ENCODE measurements at regions not wholly inside any gene's neighbourhood (a gene's known extent, or its start where the extent isn't known, plus 50 kb on each side); places are given as distances from the start of the nearest gene placed in this dataset.

DNA sequence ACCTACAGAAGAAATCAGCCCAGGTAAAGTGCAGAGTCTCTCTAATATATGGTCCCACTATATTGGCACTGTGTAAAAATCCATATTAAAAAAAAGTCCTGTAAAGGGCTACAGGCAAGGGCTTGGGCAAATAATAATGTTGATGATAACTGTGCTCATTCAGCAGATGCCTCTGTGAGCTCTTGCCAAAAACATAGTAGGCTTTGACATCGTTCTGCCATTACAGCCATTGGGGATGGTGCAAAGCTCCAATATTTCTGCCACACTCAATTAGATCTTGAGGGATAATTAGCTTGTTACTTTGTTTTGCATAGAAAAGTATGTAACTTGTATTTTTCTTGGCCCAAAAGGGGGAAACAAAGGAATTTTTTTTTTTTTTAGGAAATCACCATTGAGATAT, 645.5 kb upstream of the FAM241A start:
- DNase-seq (ENCODE audit: low read depth) = no peak

DNA sequence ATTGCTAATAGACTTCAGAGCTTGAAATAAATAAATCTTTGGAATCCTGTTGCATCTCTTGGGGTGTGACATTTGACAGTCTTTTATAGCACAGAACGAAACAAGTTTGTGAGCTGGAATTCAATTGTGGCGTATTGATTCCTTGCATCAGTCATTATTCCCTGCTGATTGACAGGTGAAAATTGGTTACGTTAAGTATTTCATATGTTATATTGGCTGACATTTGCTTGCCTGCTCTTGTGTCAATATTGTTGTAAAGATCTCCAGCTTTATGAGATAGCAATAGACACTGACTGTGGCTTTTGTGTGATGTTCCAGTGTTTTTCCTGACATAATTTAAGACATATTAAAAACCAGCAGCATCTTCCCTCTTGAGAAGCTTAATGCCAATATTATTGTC, 644.4 kb upstream of the FAM241A start:
- DNase-seq (ENCODE audit: low read depth) = no peak

DNA sequence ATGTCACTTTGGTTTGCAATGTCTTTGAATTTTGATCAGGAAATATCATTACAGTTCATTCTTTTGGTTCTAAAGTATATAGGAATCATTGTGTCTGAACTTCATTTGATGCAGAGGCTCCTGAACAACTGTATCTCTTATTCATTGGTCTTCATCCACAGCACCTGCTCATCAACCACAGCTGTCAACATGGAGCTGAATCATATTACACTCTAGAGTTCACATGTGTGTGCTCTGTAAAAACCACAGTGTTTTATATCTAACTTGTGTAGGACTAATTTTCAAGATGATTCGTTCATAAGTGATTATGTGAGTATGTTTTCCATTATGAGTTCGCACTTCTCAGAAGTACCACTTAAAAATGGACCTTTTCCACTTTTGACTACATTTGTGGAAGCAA, 643.3 kb upstream of the FAM241A start:
- no peak for DNase-seq (ENCODE audit: low read depth)

DNA sequence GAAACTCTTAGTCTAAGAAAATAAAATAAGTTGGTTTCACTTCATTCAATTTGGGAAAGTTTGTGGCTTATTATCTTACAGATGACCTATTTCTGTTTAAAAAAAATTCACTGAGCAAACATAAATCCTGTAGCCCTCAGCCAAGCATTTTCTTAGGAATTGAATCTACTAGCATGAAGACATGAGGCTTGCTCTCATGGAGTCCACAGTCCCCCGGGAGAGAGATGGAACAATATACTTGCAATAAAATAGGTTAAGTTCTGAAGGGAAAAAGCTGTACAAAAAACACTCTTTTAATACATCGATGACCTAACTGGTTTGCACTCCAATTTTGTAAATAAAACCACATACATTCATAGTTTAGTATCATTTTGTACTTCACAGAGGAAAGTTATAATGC, 642.6 kb upstream of the FAM241A start:
- DNase-seq (ENCODE audit: low read depth) = no peak

DNA sequence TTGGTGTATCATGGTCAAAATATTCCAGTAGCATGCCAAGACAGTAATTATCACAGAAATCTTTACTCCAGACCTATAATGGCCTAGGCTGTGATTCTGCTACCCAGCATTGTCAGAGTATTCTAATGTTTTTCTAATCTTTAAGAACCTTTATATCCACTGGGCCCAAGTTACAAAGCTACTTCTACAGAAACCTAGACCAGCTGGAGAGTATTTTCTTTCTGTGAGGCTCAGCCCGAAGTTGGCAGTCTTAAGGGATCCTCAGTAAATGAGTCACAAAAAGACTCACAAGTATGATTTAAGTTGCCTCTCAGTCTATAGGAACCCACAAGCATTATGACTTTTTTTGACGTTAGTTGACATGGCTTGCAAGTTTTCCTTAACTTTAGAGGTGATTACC, 638.5 kb upstream of the FAM241A start:
- DNase-seq (ENCODE audit: low read depth) = peak; percentile 71

DNA sequence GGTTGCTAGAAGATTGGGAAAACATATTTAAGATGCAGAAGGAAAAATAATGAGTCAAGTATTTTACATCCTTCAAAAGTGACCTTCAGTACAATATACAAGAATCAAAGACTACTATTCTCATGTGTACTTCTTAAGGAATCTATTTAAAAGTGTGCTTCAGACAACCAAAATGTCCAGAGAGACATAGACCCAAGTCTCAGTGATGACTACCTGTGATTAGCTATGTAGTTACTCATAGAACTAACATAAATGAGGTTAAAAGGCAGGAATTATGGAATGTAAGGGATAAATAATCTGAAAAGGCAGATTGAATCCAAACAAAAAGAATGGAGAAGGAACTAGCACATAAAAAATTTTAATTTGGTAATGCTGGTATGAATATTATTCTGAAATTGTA, 634.7 kb upstream of the FAM241A start:
- DNase-seq (ENCODE audit: low read depth) = peak; percentile 81

DNA sequence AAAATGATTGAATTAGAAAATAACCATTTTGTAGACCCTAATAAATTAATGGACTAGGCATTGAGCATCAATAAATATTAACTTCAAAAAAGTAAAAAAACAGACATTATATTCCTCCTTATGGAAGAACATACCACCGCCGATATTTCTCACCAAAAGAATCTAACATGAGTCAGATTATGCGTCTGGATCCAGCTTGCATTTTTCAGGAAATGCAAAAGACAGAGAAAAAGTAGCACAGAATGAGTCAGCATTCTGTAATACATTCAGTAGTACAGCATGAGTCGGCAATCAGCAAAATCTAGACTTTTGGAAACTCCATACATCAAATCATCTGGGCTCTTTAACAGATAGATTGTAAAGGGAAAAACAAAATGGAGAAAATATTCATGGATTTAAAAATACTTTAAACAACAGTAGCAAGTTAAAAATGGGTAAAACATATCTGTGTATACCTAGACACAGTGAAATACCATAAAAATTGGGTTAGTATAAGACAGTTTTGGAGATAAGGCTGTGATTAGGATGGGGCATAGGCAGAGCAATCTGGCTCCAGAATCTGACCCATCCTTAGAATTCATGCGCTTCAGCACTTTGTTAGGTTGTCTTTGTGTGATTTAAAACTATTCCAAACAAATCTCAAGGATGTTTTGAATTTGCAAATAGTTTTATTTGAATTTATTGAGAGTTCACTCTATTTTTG, 633.0 kb upstream of the FAM241A start:
- peak; percentile 95 for DNase-seq (ENCODE audit: low read depth)

DNA sequence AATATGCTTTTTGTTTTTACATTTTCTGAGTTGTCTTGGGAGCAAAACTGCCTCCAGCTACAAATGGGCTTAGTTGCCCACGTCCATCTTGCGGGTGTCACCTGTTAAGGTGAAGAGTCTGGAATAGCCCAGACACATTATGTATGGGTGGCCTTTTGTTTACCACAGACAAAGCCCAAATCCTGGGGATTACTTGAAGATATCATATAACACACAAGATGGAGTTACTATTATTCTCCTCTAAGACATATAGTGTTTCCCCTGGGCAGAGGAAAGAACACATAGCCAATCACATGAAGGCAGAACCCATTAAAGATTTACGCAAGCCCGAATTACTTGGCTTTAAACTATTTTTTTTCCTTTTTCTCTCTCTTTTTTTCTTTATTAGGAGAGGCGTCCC, 625.6 kb upstream of the FAM241A start:
- DNase-seq (ENCODE audit: low read depth) = no peak

DNA sequence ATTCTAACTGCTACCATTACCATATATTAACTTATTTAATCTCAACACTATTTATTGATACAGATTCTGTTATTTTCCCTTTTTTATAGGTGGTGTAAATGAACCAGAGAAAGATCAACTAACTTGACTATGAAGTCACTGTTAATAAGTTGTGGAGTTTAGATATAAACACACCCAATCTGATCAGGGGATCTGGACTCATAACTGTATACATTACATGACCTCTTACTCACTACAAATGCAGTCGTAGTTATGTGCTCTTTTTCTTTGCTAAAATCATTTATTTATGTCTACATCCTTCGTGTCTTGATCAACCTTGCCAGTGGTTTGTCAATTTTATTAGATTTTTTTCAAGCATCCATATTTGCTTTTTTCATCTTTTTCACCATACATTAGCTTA, 614.8 kb upstream of the FAM241A start:
- peak; percentile 62 for DNase-seq (ENCODE audit: low read depth)

DNA sequence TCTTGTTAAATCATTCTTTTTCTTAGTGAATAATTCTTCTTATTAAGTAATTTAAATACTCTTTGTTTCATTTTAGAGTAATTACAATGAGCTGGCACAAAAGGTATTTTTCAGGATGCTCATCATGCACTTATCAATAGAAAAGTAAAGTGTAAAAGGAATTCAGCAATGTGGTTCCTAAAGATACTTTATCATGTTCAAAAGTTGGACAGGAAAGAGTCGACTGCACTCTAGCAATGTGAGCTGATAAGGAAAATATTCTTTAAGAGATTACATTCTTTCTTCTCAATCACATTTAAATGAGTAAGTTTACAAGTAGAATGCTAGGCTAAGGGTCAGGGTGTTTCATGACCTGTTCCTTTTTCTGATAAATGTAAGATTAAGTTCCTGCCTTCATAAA, 609.5 kb upstream of the FAM241A start:
- no peak for DNase-seq (ENCODE audit: low read depth)

DNA sequence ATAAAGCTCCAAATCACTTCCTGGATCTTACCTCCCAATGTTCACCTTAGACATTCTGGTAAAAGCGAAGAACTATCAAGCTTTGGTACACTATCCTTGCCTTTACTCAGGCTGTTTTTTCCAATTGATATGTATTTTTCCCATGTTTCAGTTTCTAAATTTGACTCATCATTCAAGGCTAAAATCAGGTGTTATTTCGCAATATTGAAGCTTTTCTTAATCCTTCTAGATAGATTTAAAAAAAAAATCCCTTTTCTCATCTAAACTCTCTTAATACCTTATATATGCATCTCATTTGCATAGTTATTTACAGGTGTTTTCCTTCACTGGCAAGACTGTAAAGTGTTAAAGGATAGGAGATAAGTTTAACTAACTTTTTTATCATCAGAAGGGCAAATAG, 608.1 kb upstream of the FAM241A start:
- no peak for DNase-seq (ENCODE audit: low read depth)

DNA sequence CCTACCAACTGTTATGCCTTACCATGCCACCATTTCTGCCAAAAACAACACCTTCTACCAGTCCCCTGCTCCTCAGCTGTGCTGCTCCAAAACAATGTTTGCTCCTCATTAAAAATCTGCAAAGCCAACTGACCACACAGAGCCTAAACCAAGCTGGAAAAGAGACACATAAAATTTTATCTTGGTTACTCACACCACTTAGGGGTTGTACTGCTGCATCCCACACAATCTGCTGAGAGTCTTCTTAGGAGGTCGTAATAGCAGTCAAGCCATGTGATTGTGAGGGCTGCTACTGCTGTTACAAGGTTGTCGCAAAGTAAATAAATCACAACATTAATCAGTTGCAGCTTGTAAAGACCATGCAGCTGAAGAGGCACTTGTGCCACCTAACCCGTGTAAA, 607.4 kb upstream of the FAM241A start:
- peak; percentile 4 for DNase-seq (ENCODE audit: low read depth)

DNA sequence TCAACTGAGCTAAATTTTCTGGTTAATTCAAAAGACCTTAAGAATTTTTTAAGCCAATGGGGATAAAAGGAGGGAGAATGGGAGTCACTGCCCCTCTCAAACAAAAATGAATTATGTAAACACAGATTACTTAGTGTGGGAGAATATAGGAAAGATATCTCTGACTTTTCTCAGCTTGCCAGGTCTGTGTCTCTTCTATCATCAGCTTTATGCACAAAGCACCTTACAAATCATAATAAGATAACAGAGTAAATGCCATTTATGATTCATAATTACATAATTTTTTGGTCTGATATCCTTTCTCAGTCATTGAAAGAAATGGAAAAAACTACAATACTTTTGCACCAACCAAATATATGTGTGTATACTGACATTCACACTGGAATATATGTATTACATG, 604.6 kb upstream of the FAM241A start:
- no peak for DNase-seq (ENCODE audit: low read depth)

DNA sequence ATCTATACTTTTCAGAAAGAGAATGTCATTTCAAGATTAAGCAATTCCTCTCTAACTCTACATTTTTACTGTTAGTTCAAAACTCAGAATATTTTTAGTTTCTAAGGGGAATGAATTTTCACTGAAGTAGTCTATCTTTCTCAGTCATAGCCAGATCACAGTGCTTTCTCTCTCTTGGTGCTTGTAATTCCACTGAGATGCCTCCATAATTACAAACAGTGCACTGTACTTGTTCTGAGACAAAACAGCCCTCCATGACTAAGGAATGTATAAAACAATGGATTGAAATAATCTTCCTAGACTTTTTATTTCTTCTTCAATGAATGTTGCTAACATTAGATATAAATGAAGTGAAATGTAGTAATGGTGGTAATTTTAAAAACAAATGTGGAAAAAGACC, 603.2 kb upstream of the FAM241A start:
- no peak for DNase-seq (ENCODE audit: low read depth)

DNA sequence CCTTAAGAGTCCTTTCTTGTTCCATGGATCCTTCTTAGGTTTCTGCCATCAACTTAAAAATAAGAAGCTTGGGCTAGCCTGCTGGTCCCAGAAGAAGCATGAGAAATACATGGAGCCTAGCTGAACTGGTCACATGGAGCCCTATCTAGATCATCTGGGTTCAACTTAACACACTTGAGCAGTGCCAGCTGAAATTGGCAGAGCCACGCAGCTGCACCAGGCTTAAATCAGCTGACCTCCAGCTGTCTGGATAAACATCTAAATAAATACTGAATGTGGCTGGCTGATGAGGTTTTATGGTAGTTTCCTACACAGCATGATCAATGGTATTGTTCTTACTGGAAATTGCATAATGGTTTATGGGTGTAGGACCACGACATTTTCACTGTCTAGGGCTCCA, 598.4 kb upstream of the FAM241A start:
- no peak for DNase-seq (ENCODE audit: low read depth)

DNA sequence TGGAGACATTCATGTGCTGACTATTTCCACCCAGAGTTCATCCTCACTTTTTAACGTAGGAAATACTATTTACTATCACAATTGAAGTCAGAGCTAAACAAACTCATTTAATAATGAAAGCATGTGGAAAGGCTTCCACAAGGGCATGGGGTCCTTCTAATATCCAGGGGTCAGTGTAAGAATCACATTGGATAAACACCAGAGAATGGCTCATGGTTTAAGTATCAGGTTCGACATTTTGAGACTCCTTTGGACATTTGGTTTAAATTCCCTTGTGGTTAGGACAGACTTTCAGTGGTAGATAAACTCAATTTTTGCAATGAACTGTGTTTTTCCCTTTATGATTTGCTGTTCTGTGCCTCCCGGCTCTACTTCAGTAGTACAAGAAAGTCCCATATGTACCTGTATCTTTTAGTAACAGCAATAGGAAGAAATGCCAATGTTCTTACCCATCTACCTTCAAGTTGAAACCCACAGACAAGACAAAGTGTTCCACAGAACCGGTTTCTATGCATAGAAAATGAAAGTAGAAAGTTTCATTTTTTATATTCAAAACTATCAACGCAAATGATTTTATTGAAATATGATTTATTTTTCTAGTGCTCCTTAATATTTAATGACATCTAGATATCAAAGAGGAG, 589.0 kb upstream of the FAM241A start:
- peak; percentile 14 for DNase-seq (ENCODE audit: low read depth)

DNA sequence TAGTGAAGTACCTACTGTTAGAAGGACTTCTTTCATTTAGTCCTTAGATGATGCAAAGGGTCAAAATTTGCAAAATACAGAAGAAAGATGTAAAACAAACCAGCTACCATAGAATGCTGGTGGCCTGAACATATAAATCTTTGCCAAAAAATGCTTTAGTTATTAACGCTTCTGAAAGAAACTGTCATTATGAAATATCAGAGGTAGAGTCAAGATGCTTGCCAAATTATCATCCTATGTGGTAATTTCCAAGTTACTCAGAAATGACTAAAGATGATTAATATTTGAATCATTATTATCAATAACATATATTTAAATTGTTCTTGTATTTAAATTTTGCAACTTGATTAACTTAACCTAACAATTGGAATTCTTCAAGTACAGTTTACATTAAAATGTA, 588.4 kb upstream of the FAM241A start:
- peak; percentile 57 for DNase-seq (ENCODE audit: low read depth)

DNA sequence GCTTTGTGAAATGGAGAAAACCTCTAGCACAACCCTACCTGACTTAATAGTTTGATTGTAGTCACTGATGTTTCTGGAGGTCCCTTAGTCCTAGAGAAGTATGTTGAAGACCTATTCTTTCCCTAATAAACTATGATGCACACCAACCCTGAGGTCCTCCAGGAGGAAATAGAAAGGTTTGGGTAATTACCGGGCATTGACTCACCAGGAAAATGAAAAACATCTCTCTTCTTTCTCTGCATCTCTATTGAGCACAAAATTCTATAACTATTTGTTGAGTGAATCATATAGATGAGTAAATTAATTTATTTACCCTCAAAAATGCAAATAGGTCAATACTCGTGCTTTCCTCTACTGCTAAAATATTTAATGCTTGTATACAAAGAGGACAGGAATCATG, 582.4 kb upstream of the FAM241A start:
- DNase-seq (ENCODE audit: low read depth) = peak; percentile 89

DNA sequence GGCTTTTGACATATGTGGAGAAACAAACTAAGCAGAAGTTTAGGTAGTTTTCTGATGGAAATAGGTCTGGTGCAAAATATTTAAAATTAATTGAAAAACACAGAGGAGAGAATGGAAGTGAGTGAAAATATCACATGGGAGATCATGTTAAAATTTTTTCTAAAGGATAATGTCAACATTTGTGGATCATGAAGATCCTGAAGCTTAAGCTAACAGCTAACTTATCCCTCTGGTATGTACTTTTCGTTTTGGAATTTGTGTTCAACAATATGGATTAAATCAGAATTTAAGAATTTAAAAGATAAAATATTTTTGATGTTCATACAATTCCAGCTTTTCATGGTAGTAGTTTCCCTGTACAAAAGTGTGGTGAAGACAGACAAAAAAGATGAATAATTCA, 572.8 kb upstream of the FAM241A start:
- DNase-seq (ENCODE audit: low read depth) = no peak

DNA sequence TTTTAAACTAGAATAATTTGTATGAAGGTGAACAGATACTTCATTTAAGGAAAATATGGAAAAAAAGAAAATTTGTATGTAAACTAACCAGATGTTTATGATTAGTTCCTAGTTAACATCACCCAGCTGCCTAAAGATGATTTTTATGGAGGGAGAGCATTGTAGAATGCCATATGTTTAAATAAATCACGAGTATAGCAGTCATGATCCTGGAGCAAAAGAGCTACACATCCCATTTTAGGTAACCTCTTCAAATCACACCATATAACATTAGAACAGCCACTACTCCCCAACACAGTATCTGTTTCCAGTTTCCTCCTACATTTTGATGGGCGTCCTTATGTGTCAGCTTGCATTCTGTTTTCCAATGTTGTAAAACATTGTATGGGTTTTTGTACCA, 571.9 kb upstream of the FAM241A start:
- DNase-seq (ENCODE audit: low read depth) = no peak

DNA sequence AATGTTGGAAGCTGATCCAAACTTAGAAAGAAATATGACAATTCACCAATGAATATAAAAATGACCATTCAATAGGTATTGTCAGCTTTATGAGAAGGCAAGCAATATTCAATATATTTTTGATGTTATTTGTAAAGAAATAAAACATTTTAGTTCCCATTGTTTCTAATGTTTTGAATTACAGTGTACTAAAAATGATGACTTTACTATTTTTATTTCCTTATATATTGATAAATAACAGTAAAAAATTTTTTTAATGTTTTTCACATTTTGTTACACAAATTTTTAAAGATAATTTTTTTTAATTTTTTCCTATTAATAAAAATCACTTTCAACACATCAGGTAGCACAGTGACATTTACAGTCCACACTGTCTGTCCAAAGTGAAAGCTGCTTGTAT, 565.5 kb upstream of the FAM241A start:
- DNase-seq (ENCODE audit: low read depth) = no peak

DNA sequence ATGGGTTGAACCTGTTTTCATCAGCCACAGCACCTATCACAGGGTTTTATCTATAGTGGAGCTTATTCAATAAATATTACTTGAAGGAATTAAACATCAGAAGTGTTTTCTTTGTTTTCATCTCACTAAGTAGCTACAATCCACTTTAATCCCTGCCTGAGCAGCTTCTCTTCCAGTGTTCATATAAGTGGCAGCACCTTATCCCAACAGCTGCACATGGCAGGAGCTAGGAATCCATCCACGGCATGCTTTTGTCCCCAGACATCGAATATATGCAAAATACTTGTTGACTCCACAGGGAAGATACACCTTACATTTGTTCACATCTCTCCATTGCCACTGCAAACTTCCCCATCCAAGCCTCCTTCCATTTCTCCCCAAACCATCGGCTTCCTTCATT, 549.8 kb upstream of the FAM241A start:
- no peak for DNase-seq (ENCODE audit: low read depth)

DNA sequence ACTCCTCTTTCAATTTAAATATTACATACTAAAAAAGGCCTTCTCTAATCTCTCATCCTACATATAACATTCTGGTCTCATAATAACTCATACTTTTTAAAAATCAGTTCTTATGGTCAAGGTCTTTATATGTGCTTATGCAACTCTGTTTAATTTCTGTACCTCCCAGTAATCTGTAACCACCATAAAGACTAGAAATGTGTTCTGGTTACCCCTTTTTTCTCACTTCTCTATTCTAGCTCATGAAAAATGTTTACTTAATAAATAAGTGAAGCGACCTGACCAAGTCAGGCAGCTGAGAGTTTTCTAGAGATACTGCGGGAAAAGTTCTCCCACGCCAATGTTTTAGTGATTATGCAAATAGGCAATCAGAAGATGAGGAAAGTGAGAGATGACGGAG, 548.8 kb upstream of the FAM241A start:
- DNase-seq (ENCODE audit: low read depth) = no peak

DNA sequence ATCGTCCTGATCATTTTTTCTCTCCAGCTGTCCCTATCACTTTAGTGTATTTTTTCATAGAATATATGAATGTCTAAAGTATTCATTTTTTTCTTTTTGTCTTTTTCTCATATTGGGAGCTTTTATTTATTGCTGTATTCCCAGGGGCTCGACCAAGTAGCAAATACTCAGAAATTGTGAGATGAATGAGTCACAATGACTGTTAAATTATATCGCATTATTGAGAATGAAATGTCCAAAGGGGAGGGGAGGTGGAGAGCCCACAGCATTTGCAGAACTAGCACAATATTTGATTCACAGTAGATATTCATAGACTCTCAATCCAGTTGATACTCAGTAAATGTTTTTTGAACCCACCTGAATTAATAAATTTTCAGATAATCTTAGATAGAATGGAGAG, 543.6 kb upstream of the FAM241A start:
- peak; percentile 53 for DNase-seq (ENCODE audit: low read depth)

All from ELR (cell line).